ENCODE measurements at regions not wholly inside any gene's neighbourhood (a gene's known extent, or its start where the extent isn't known, plus 50 kb on each side); places are given as distances from the start of the nearest gene placed in this dataset.

- Histone ChIP-seq H3K27me3 (ENCODE audit: insufficient read depth, poor library complexity, severe bottlenecking) (no peaks in the 10 kb centered on the region), H3K4me3 (replicated peaks; ENCODE audit: insufficient read depth, low read length) (no peak overlapping the region), H3K27ac (replicated peaks) (no peak overlapping the region)
- DNase-seq (ENCODE audit: low read depth in 1 of 2, low spot score in 1 of 2) = no peak
- no peak for TF ChIP-seq GABPA (IDR thresholded peaks at IDR 0.05; ENCODE audit: low read depth)
- TF ChIP-seq, protein P1, sequence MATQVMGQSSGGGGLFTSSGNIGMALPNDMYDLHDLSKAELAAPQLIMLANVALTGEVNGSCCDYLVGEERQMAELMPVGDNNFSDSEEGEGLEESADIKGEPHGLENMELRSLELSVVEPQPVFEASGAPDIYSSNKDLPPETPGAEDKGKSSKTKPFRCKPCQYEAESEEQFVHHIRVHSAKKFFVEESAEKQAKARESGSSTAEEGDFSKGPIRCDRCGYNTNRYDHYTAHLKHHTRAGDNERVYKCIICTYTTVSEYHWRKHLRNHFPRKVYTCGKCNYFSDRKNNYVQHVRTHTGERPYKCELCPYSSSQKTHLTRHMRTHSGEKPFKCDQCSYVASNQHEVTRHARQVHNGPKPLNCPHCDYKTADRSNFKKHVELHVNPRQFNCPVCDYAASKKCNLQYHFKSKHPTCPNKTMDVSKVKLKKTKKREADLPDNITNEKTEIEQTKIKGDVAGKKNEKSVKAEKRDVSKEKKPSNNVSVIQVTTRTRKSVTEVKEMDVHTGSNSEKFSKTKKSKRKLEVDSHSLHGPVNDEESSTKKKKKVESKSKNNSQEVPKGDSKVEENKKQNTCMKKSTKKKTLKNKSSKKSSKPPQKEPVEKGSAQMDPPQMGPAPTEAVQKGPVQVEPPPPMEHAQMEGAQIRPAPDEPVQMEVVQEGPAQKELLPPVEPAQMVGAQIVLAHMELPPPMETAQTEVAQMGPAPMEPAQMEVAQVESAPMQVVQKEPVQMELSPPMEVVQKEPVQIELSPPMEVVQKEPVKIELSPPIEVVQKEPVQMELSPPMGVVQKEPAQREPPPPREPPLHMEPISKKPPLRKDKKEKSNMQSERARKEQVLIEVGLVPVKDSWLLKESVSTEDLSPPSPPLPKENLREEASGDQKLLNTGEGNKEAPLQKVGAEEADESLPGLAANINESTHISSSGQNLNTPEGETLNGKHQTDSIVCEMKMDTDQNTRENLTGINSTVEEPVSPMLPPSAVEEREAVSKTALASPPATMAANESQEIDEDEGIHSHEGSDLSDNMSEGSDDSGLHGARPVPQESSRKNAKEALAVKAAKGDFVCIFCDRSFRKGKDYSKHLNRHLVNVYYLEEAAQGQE (IDR thresholded peaks at IDR 0.05; ENCODE audit: insufficient replicate concordance, low read depth) = no peak
- no peak for TF ChIP-seq POLR2AphosphoS5 (IDR thresholded peaks at IDR 0.05; ENCODE audit: low read depth)
- no peak for TF ChIP-seq CTCF (IDR thresholded peaks at IDR 0.05; ENCODE audit: insufficient read depth, low read length)
- no peak for TF ChIP-seq SPI1 (IDR thresholded peaks at IDR 0.05; ENCODE audit: borderline replicate concordance, low read depth)
Measured at GRCh38 chr5:133897431-133897830, 71.0 kb downstream of the C5orf15 start.

GRCh38 chr5:133896873-133897272 lies 71.6 kb downstream of the C5orf15 start:
- TF ChIP-seq, protein P1 (IDR thresholded peaks at IDR 0.05; ENCODE audit: insufficient replicate concordance, low read depth) = no peak
- TF ChIP-seq GABPA (IDR thresholded peaks at IDR 0.05; ENCODE audit: low read depth) (no peak), POLR2AphosphoS5 (IDR thresholded peaks at IDR 0.05; ENCODE audit: low read depth) (no peak), SPI1 (IDR thresholded peaks at IDR 0.05; ENCODE audit: borderline replicate concordance, low read depth) (no peak)
- Histone ChIP-seq H3K4me3 (replicated peaks; ENCODE audit: insufficient read depth, low read length) (no peak overlapping the region), H3K27ac (replicated peaks) (no peak overlapping the region), H3K27me3 (ENCODE audit: insufficient read depth, poor library complexity, severe bottlenecking) (no peaks in the 10 kb centered on the region)
- no peak for DNase-seq (ENCODE audit: low read depth in 1 of 2, low spot score in 1 of 2)

- Histone ChIP-seq H3K27ac (replicated peaks) (no peak overlapping the region), H3K27me3 (ENCODE audit: insufficient read depth, poor library complexity, severe bottlenecking) (no peaks in the 10 kb centered on the region), H3K4me3 (replicated peaks; ENCODE audit: insufficient read depth, low read length) (no peak overlapping the region)
- no peak for TF ChIP-seq POLR2AphosphoS5 (IDR thresholded peaks at IDR 0.05; ENCODE audit: low read depth)
- no peak for TF ChIP-seq SPI1 (IDR thresholded peaks at IDR 0.05; ENCODE audit: borderline replicate concordance, low read depth)
- TF ChIP-seq, protein P1 (IDR thresholded peaks at IDR 0.05; ENCODE audit: insufficient replicate concordance, low read depth) = no peak
- no peak for TF ChIP-seq GABPA (IDR thresholded peaks at IDR 0.05; ENCODE audit: low read depth)
- TF ChIP-seq CTCF (IDR thresholded peaks at IDR 0.05; ENCODE audit: insufficient read depth, low read length) = no peak
- no peak for DNase-seq (ENCODE audit: low read depth in 1 of 2, low spot score in 1 of 2)
Measured at GRCh38 chr5:133895979-133896845, 72.2 kb downstream of the C5orf15 start.

Data from HL-60 (cell line).